VCaP (cell line): ENCODE measurements at regions not wholly inside any gene's neighbourhood (a gene's known extent, or its start where the extent isn't known, plus 50 kb on each side); places are given as distances from the start of the nearest gene placed in this dataset.

Experiments
- H3K27ac ChIP-seq: fragments of 450-650 bp; 2 replicates; pipeline ENCODE4 v1.5.1; 2017
- TF ChIP-seq, protein P1 (sequence below): fragments of 450-650 bp; conservative IDR thresholded peaks from 2 replicates; pipeline ENCODE4 v1.5.1; 2017; ENCODE audit warnings: mild to moderate bottlenecking, moderate library complexity

GRCh38 chr11:116172156-116172555, 600.6 kb downstream of the BUD13 start:
- TF ChIP-seq, protein P1, sequence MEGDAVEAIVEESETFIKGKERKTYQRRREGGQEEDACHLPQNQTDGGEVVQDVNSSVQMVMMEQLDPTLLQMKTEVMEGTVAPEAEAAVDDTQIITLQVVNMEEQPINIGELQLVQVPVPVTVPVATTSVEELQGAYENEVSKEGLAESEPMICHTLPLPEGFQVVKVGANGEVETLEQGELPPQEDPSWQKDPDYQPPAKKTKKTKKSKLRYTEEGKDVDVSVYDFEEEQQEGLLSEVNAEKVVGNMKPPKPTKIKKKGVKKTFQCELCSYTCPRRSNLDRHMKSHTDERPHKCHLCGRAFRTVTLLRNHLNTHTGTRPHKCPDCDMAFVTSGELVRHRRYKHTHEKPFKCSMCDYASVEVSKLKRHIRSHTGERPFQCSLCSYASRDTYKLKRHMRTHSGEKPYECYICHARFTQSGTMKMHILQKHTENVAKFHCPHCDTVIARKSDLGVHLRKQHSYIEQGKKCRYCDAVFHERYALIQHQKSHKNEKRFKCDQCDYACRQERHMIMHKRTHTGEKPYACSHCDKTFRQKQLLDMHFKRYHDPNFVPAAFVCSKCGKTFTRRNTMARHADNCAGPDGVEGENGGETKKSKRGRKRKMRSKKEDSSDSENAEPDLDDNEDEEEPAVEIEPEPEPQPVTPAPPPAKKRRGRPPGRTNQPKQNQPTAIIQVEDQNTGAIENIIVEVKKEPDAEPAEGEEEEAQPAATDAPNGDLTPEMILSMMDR, result no peak
- H3K27ac ChIP-seq, result no peak overlapping the region

DNA sequence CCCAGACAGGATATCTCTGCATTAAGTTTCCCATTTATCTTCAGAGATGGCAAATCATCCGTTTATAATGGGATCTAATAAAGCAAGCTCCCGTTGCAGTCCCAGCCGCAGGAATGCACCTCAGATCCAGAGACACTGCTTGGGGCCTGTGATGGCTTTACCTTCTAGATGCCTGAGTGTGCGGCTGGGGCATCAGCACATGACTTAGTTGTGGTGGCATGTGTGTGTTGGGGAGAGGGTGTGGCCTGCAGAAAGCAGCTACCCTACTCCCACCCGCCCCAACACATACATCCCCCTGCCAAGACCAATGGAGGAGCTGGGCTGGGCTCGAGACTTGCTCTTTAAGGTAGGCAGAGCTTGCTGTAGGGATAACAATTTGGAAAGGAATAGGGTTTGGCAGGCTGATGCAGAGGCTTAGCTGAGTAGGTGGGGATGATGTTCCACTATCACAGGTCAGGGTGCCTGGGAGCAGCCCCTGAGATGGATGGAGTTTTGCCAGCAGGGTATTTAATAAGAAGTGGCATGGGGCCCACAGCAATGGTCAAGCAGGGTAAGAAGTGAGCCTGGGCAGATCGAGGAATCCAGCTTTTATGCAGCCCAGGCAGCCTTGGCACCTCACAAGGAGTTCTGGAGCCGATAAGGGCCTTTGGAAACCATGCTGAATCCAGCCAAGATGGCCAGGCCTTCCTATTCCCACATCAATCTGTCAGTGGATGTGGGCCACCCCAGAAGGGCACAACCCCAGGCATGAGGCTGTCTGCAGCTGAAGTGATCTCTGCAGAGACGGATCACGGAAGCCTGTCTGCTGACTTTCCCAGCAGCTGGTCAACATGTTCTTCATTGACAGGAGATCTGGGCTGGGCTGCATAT, 601.3 kb downstream of the BUD13 start:
- no peak overlapping the region for H3K27ac ChIP-seq
- TF ChIP-seq, protein P1, result no peak

DNA sequence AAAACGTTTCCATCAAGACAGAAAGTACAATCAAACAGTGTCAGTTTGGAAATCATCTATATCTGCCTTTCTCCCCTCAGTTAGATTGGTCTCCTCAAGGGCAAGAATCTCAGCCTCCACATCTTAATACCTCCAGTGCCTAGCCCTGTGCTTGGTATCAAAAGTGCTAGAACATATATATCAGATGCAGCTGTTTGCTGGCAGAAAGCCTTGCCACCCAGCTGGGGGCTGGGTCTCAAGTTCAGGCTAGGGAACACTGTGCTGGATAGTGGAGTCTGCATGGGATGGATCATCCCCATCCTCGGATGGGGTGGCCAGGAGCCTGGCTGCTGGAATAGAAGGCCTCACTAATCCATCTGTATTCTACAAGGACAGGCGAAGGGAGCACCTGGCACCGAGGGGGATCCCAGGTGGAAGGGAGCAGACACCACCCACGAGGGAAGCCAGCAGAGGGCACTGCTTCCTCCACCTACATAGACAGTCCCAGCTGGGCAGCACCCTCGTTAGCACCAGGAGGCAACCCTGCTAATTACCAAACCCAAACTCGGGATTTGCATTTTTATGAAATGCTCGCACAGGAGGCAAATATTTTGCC, 602.2 kb downstream of the BUD13 start:
- TF ChIP-seq, protein P1, result peak; percentile 76
- no peak overlapping the region for H3K27ac ChIP-seq

GRCh38 chr11:116169776-116170175, 603.0 kb downstream of the BUD13 start:
- TF ChIP-seq, protein P1, result no peak
- H3K27ac ChIP-seq, result no peak overlapping the region

DNA sequence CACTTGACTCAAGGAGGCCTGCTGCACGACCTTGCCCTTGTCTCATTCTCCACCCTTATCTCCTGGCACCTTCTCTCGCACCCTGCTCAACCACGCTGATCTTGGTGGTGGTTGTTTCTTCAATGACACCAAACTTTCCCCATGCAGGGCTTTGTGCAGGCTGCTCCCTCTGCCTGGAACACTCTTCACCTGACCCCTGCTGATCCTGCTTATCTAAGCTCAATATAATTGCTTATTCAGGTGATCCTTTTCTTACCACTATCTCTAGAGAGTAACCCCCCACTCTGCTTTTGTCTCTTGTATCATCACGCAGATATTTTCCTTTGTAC, 604.4 kb downstream of the BUD13 start:
- TF ChIP-seq, protein P1, result no peak
- H3K27ac ChIP-seq, result no peak overlapping the region

- no peak overlapping the region for H3K27ac ChIP-seq
- TF ChIP-seq, protein P1, result no peak
These were observed 604.9 kb downstream of the BUD13 start for GRCh38 chr11:116167706-116168458.
